ENCODE measurements at regions not wholly inside any gene's neighbourhood (a gene's known extent, or its start where the extent isn't known, plus 50 kb on each side); places are given as distances from the start of the nearest gene placed in this dataset.

GRCh38 chr17:68134731-68135130 lies 99.2 kb downstream of the KPNA2 start:
- Histone ChIP-seq H3K27ac (no peak overlapping the region), H3K36me3 (peaks cover 11% of the 10 kb centered on the region), H3K4me3 (no peak overlapping the region), H3K27me3 (no peaks in the 10 kb centered on the region), H3K4me1 (peaks cover 0 to 19% of the 10 kb centered on the region in 2 donors), H3K9me3 (no peaks in the 10 kb centered on the region)
- DNase-seq (ENCODE audit: low spot score), result no peak
- no peak for TF ChIP-seq CTCF (IDR thresholded peaks at IDR 0.05)

DNA sequence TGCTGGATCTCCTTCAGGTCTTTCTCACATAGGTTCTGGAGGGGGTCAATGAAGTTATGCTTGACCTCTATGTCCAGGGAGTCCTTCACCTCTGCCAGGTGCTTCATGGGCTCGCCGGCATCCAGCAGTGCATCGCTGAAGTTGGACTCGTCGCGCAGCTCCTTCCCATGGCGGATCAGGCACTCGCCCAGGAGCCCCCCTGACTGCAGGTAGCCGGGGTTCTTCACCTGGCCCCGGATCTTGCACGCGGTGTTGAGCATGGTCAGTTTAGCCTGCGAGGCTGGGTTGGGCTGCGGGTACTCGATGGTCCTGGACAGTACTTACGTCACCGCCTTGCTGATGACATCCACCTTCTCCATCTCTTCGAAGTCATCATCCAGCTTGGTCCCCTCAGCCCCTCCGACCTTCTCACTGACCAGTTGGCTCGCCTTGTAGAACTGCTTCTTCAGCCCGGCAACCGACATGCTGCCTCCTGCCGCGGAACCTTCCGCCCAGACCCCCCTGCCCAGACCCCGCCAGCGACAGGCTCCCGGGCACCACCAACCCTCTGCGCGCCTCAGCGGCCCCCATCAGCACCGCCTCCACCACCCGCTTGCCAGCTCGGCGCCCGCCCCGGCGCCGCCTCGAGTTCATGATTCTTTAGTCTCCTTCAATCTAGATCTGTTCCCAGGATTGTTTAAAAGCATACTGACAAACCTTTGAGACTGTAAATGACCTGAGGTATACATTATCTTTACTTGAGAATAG lies 99.8 kb downstream of the KPNA2 start:
- Histone ChIP-seq H3K9me3 (no peaks in the 10 kb centered on the region), H3K4me1 (peaks cover 0 to 16% of the 10 kb centered on the region in 2 donors), H3K36me3 (peaks cover 11% of the 10 kb centered on the region), H3K27ac (no peak overlapping the region), H3K27me3 (no peaks in the 10 kb centered on the region), H3K4me3 (no peak overlapping the region)
- TF ChIP-seq CTCF (IDR thresholded peaks at IDR 0.05), result no peak
- no peak for DNase-seq (ENCODE audit: low spot score)

DNA sequence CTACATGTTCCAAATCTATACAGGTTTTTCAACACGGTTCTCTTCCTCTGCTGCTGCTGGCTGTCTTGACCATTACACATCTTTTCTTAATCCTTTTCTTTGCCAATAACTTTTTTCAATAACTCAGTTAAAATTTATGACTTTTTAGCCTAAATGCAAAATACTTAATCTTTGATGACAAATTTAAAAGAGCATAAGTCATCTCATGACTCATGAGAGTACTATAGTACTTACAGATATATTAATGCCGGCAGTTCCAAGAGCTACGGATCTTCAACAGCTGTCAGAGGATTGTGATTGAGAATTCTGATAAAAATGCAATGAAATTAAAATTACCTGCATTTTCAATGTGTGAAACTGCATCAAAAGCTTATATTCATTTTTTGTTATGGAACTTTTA lies 105.5 kb downstream of the KPNA2 start:
- Histone ChIP-seq H3K4me1 (no peaks in the 10 kb centered on the region), H3K27ac (no peak overlapping the region), H3K36me3 (peaks cover 1% of the 10 kb centered on the region), H3K27me3 (no peaks in the 10 kb centered on the region), H3K4me3 (no peak overlapping the region), H3K9me3 (no peaks in the 10 kb centered on the region)
- DNase-seq (ENCODE audit: low spot score), result no peak
- no peak for TF ChIP-seq CTCF (IDR thresholded peaks at IDR 0.05)

DNA sequence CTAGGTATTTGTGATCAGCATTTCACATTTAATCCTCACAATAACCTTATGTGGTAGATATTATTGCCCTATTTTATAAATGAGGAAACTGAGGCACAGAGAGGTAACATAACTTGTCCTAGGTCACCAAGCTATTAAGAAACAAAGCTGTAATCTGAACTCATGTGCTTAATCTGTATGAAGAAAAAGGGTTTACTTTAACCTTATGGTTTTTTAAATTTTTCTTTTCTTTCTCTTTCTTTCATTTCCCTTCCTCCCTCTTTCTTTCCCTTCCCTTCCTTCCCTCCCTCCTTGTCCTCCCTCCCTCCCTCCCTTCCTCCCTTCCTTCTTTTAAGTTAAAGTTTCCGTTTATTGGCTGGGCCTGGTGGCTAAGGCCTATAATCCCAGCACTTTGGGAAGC lies 105.2 kb upstream of the AMZ2 start:
- H3K4me3 ChIP-seq, result no peak overlapping the region
- DNase-seq (ENCODE audit: low spot score), result no peak
- H3K9me3 ChIP-seq, result no peaks in the 10 kb centered on the region
- H3K36me3 ChIP-seq, result no peaks in the 10 kb centered on the region
- H3K27me3 ChIP-seq, result no peaks in the 10 kb centered on the region
- H3K4me1 ChIP-seq, result no peaks in the 10 kb centered on the region
- no peak overlapping the region for H3K27ac ChIP-seq
- no peak for TF ChIP-seq CTCF (IDR thresholded peaks at IDR 0.05)

- Histone ChIP-seq H3K4me1 (no peaks in the 10 kb centered on the region), H3K27me3 (no peaks in the 10 kb centered on the region), H3K27ac (no peak overlapping the region), H3K36me3 (no peaks in the 10 kb centered on the region), H3K9me3 (no peaks in the 10 kb centered on the region), H3K4me3 (no peak overlapping the region)
- TF ChIP-seq CTCF (IDR thresholded peaks at IDR 0.05), result no peak
- no peak for DNase-seq (ENCODE audit: low spot score)
Measured at GRCh38 chr17:68143425-68143824, 104.4 kb upstream of the AMZ2 start.

DNA sequence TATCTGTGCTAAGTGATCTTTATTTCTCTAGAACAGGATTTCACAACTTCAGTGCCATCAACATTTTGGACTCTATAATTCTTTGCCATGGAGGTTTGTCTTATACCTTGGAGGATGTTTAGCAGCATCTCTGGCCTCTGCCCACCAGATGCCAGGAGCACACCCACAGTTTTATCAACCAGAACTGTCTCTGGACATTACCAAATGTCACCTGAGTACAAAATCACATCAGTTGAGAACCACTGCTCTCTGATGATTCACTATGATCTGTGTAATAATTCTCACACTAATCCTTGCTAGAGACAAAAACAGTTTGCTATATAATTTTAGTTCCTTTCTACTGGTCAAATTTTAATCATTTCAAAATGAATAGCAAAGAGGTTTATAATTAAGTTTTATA lies 102.8 kb upstream of the AMZ2 start:
- Histone ChIP-seq H3K27me3 (no peaks in the 10 kb centered on the region), H3K4me3 (no peak overlapping the region), H3K9me3 (no peaks in the 10 kb centered on the region), H3K36me3 (no peaks in the 10 kb centered on the region), H3K4me1 (no peaks in the 10 kb centered on the region), H3K27ac (no peak overlapping the region)
- no peak for DNase-seq (ENCODE audit: low spot score)
- no peak for TF ChIP-seq CTCF (IDR thresholded peaks at IDR 0.05)

Measured in right atrium auricular region (tissue), 2 donors.